Activated naive CD4-positive, alpha-beta T cell treated with anti-CD3 and anti-CD28 coated beads for 36 hours (primary cell): ENCODE measurements at regions not wholly inside any gene's neighbourhood (a gene's known extent, or its start where the extent isn't known, plus 50 kb on each side); places are given as distances from the start of the nearest gene placed in this dataset.

Source experiments
- CTCF ChIA-PET: fragments of 350-600 bp; sonication (Branson Sonifier 250); formaldehyde crosslinking; loops from one replicate; lab custom pipeline; 2021; ENCODE audit warnings: antibody characterized with exemption; lab: Charles Lee
- DNase-seq: peaks from one replicate; pipeline ENCODE4 v3.0.0-alpha.2; 2020
- H3K27ac Mint-ChIP-seq: one replicate; pipeline ENCODE4 v1.8.0; 2021; ENCODE audit warnings: mild to moderate bottlenecking, mixed read lengths
- H3K27me3 Mint-ChIP-seq: one replicate; pipeline ENCODE4 v1.8.0; 2021; ENCODE audit warnings: low read depth, mixed read lengths
- H3K36me3 Mint-ChIP-seq: one replicate; pipeline ENCODE4 v1.8.0; 2021; ENCODE audit warnings: low read depth, mixed read lengths
- H3K4me1 Mint-ChIP-seq: one replicate; pipeline ENCODE4 v1.8.0; 2021; ENCODE audit warnings: low read depth, mixed read lengths
- H3K4me3 Mint-ChIP-seq: one replicate; pipeline ENCODE4 v1.8.0; 2021; ENCODE audit warnings: mild to moderate bottlenecking, moderate library complexity, mixed read lengths
- H3K9me3 Mint-ChIP-seq: one replicate; pipeline ENCODE4 v1.8.0; 2021; ENCODE audit warnings: mixed read lengths
- intact Hi-C: fragments of 100-400 bp; cut with micrococcal nuclease; formaldehyde crosslinking; loops from one replicate; pipeline ENCODE4 v1.15.1; 2023

GRCh38 chr3:151625586-151625985 lies 108.1 kb upstream of the AADACL2 start:
- no peak overlapping the region for H3K4me3 Mint-ChIP-seq
- no peak overlapping the region for H3K27ac Mint-ChIP-seq
- intact Hi-C loops, result no loop called here
- DNase-seq, result no peak
- H3K4me1 Mint-ChIP-seq, result no peaks in the 10 kb centered on the region
- H3K36me3 Mint-ChIP-seq, result no peaks in the 10 kb centered on the region
- no peaks in the 10 kb centered on the region for H3K27me3 Mint-ChIP-seq
- CTCF ChIA-PET, result no interaction called here
- no peaks in the 10 kb centered on the region for H3K9me3 Mint-ChIP-seq

- Mint-ChIP-seq H3K36me3 (no peaks in the 10 kb centered on the region), H3K4me1 (no peaks in the 10 kb centered on the region), H3K27me3 (no peaks in the 10 kb centered on the region), H3K4me3 (no peak overlapping the region), H3K9me3 (no peaks in the 10 kb centered on the region), H3K27ac (no peak overlapping the region)
- no peak for DNase-seq
- intact Hi-C loops, result no loop called here
- CTCF ChIA-PET, result no interaction called here
Measured at GRCh38 chr3:151625086-151625485, 108.6 kb upstream of the AADACL2 start.

- Mint-ChIP-seq H3K27me3 (peaks cover 3% of the 10 kb centered on the region), H3K4me1 (no peaks in the 10 kb centered on the region), H3K27ac (no peak overlapping the region), H3K36me3 (no peaks in the 10 kb centered on the region), H3K9me3 (no peaks in the 10 kb centered on the region), H3K4me3 (no peak overlapping the region)
- CTCF ChIA-PET, result interaction anchor here (0.7 to 1.6 kb wide), 2 partner anchors 12 to 19 kb away, joined by 4 to 5 read pairs; no protein-coding TSS in a partner anchor
- intact Hi-C loops, result no loop called here
- DNase-seq, result no peak
Measured at GRCh38 chr3:151620071-151620470, 113.7 kb upstream of the AADACL2 start.

- CTCF ChIA-PET, result no interaction called here
Measured at GRCh38 chr3:151615464-151615863, 118.3 kb upstream of the AADACL2 start.

GRCh38 chr3:151612115-151612514 lies 121.6 kb upstream of the AADACL2 start:
- Mint-ChIP-seq H3K9me3 (peaks cover 3% of the 10 kb centered on the region), H3K27ac (no peak overlapping the region), H3K27me3 (no peaks in the 10 kb centered on the region), H3K4me3 (no peak overlapping the region), H3K4me1 (no peaks in the 10 kb centered on the region), H3K36me3 (no peaks in the 10 kb centered on the region)
- CTCF ChIA-PET, result no interaction called here
- intact Hi-C loops, result no loop called here
- no peak for DNase-seq

More at GRCh38 chr3:151615464-151615863, 118.3 kb upstream of the AADACL2 start:
- no peak overlapping the region for H3K4me3 Mint-ChIP-seq
- H3K36me3 Mint-ChIP-seq, result no peaks in the 10 kb centered on the region
- no peaks in the 10 kb centered on the region for H3K9me3 Mint-ChIP-seq
- intact Hi-C loops, result no loop called here
- peaks cover 3% of the 10 kb centered on the region for H3K27me3 Mint-ChIP-seq
- H3K27ac Mint-ChIP-seq, result no peak overlapping the region
- H3K4me1 Mint-ChIP-seq, result no peaks in the 10 kb centered on the region
- no peak for DNase-seq

GRCh38 chr3:151611419-151611818 lies 122.3 kb upstream of the AADACL2 start:
- no peak overlapping the region for H3K4me3 Mint-ChIP-seq
- peaks cover 2% of the 10 kb centered on the region for H3K27me3 Mint-ChIP-seq
- H3K27ac Mint-ChIP-seq, result no peak overlapping the region
- peaks cover 3% of the 10 kb centered on the region for H3K9me3 Mint-ChIP-seq
- DNase-seq, result no peak
- no peaks in the 10 kb centered on the region for H3K4me1 Mint-ChIP-seq
- CTCF ChIA-PET, result no interaction called here
- H3K36me3 Mint-ChIP-seq, result no peaks in the 10 kb centered on the region
- intact Hi-C loops, result no loop called here

- H3K9me3 Mint-ChIP-seq, result peaks cover 3% of the 10 kb centered on the region
- CTCF ChIA-PET, result no interaction called here
Measured at GRCh38 chr3:151609491-151609890, 124.2 kb upstream of the AADACL2 start.

GRCh38 chr3:151604891-151605290 lies 128.8 kb upstream of the AADACL2 start:
- Mint-ChIP-seq H3K4me1 (no peaks in the 10 kb centered on the region), H3K27ac (no peak overlapping the region), H3K27me3 (peaks cover 2% of the 10 kb centered on the region), H3K9me3 (peaks cover under 1% of the 10 kb centered on the region), H3K4me3 (no peak overlapping the region), H3K36me3 (no peaks in the 10 kb centered on the region)
- DNase-seq, result no peak
- CTCF ChIA-PET, result no interaction called here
- intact Hi-C loops, result no loop called here

More at GRCh38 chr3:151609491-151609890, 124.2 kb upstream of the AADACL2 start:
- Mint-ChIP-seq H3K4me3 (no peak overlapping the region), H3K27ac (no peak overlapping the region), H3K27me3 (peaks cover 2% of the 10 kb centered on the region), H3K4me1 (no peaks in the 10 kb centered on the region), H3K36me3 (no peaks in the 10 kb centered on the region)
- no peak for DNase-seq
- intact Hi-C loops, result no loop called here

- Mint-ChIP-seq H3K4me1 (no peaks in the 10 kb centered on the region), H3K27ac (no peak overlapping the region), H3K36me3 (no peaks in the 10 kb centered on the region), H3K9me3 (no peaks in the 10 kb centered on the region), H3K27me3 (no peaks in the 10 kb centered on the region), H3K4me3 (no peak overlapping the region)
- CTCF ChIA-PET, result no interaction called here
- intact Hi-C loops, result no loop called here
- DNase-seq, result no peak
Measured at GRCh38 chr3:151600783-151601182, 132.9 kb upstream of the AADACL2 start.

- no peak for DNase-seq
- Mint-ChIP-seq H3K4me1 (no peaks in the 10 kb centered on the region), H3K27ac (no peak overlapping the region), H3K9me3 (no peaks in the 10 kb centered on the region), H3K27me3 (no peaks in the 10 kb centered on the region), H3K4me3 (no peak overlapping the region), H3K36me3 (no peaks in the 10 kb centered on the region)
- CTCF ChIA-PET, result interaction anchor here (1.0 kb wide), 1 partner anchor 12 kb away, joined by 3 read pairs; no protein-coding TSS in a partner anchor
- intact Hi-C loops, result no loop called here
Measured at GRCh38 chr3:151599103-151599672, 134.5 kb upstream of the AADACL2 start.

GRCh38 chr3:151596940-151597339 lies 136.1 kb upstream of the IGSF10 start:
- Mint-ChIP-seq H3K27ac (no peak overlapping the region), H3K36me3 (no peaks in the 10 kb centered on the region), H3K4me1 (no peaks in the 10 kb centered on the region), H3K9me3 (no peaks in the 10 kb centered on the region), H3K4me3 (no peak overlapping the region), H3K27me3 (no peaks in the 10 kb centered on the region)
- intact Hi-C loops, result no loop called here
- DNase-seq, result no peak
- CTCF ChIA-PET, result no interaction called here

- Mint-ChIP-seq H3K27me3 (no peaks in the 10 kb centered on the region), H3K4me3 (no peak overlapping the region), H3K4me1 (no peaks in the 10 kb centered on the region), H3K36me3 (no peaks in the 10 kb centered on the region), H3K27ac (no peak overlapping the region), H3K9me3 (no peaks in the 10 kb centered on the region)
- CTCF ChIA-PET, result interaction anchor here (0.5 kb wide), 1 partner anchor 48 kb away, joined by 3 read pairs; no protein-coding TSS in a partner anchor
- no peak for DNase-seq
- intact Hi-C loops, result no loop called here
Measured at GRCh38 chr3:151593928-151594327, 133.1 kb upstream of the IGSF10 start.

GRCh38 chr3:151592287-151592686 lies 131.4 kb upstream of the IGSF10 start:
- Mint-ChIP-seq H3K27me3 (no peaks in the 10 kb centered on the region), H3K9me3 (peaks cover 2% of the 10 kb centered on the region), H3K4me3 (no peak overlapping the region), H3K4me1 (no peaks in the 10 kb centered on the region), H3K36me3 (no peaks in the 10 kb centered on the region), H3K27ac (no peak overlapping the region)
- CTCF ChIA-PET, result interaction anchor here (0.7 kb wide), 1 partner anchor 10 kb away, joined by 3 read pairs; no protein-coding TSS in a partner anchor
- intact Hi-C loops, result no loop called here
- DNase-seq, result no peak
